GM10266 (cell line): ENCODE measurements at regions not wholly inside any gene's neighbourhood (a gene's known extent, or its start where the extent isn't known, plus 50 kb on each side); places are given as distances from the start of the nearest gene placed in this dataset.

Experiments
- DNase-seq: peaks from one replicate; pipeline ENCODE4 v3.0.0; 2012; ENCODE audit errors: extremely low spot score
- TF ChIP-seq, protein P1 (sequence below): IDR thresholded peaks from 2 replicates; pipeline ENCODE4 v1.5.1; 2012; ENCODE audit warnings: mild to moderate bottlenecking, low read depth; ENCODE audit not compliant: control insufficient read depth, insufficient read depth; ENCODE audit errors: missing control alignments

GRCh38 chr15:95895508-95895907 is 435.0 kb upstream of the NR2F2 start:
- no peak for DNase-seq
- TF ChIP-seq, protein P1, sequence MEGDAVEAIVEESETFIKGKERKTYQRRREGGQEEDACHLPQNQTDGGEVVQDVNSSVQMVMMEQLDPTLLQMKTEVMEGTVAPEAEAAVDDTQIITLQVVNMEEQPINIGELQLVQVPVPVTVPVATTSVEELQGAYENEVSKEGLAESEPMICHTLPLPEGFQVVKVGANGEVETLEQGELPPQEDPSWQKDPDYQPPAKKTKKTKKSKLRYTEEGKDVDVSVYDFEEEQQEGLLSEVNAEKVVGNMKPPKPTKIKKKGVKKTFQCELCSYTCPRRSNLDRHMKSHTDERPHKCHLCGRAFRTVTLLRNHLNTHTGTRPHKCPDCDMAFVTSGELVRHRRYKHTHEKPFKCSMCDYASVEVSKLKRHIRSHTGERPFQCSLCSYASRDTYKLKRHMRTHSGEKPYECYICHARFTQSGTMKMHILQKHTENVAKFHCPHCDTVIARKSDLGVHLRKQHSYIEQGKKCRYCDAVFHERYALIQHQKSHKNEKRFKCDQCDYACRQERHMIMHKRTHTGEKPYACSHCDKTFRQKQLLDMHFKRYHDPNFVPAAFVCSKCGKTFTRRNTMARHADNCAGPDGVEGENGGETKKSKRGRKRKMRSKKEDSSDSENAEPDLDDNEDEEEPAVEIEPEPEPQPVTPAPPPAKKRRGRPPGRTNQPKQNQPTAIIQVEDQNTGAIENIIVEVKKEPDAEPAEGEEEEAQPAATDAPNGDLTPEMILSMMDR: no peak

GRCh38 chr15:95897651-95898050 is 432.8 kb upstream of the NR2F2 start:
- TF ChIP-seq, protein P1: no peak
- no peak for DNase-seq

DNA sequence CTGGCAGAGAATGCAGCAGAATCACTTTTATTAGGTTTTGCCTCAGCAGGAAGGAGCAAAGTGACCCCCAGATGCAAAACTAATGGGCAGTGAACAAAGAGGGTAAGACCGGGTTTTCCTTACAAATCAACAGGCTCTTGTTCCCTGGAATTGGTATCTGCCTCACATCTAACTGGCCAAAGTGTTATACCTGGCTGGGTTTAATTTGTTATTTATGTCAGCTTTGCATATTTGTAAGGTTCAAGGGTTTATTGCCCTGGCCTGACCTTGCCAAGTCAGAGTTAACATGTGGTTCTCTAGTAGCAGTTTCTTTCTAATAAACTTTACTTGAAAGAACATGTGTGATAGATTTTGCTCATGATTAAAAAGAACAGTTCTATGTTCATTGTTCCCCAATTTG is 431.7 kb upstream of the NR2F2 start:
- TF ChIP-seq, protein P1: no peak
- no peak for DNase-seq

DNA sequence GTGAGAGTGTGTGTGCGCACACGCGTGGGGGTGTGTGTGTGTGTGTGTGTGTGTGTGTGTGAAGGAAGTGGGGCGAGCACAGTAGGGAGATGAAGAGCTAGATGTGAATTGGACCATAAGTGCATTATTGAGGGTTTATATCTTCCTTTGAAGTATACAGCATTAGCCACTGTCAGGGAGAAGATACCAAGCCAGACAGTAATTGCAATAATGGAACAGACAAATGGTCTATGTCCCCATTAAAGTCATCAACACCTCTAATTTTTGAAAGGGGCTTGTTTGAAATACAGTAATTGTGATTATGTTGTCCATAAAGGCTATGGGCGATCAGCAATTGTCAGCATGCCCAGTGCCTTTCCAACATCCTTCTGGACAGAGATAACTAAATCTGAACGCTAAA is 429.2 kb upstream of the NR2F2 start:
- DNase-seq: no peak
- TF ChIP-seq, protein P1: no peak

DNA sequence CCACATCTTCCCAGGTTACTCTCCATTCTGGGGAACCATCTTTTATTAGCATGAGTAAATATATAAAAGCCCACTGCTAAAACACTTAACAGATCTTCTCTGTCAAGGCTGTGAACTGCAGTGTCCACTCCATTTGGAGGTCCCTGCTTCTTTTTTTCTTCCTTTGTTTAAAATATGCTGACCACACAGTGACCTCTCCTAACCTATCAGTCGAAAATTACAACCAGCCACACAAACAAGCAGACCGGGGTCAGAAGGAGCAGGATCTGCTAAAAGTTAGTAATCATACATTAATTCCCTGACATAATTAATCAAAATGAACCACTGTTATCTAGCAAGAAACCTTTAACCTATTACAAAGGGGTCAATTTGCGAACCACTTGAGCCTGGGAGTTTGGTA is 427.9 kb upstream of the NR2F2 start:
- no peak for DNase-seq
- TF ChIP-seq, protein P1: no peak

GRCh38 chr15:95903352-95903751 is 427.1 kb upstream of the NR2F2 start:
- TF ChIP-seq, protein P1: no peak
- DNase-seq: no peak

DNA sequence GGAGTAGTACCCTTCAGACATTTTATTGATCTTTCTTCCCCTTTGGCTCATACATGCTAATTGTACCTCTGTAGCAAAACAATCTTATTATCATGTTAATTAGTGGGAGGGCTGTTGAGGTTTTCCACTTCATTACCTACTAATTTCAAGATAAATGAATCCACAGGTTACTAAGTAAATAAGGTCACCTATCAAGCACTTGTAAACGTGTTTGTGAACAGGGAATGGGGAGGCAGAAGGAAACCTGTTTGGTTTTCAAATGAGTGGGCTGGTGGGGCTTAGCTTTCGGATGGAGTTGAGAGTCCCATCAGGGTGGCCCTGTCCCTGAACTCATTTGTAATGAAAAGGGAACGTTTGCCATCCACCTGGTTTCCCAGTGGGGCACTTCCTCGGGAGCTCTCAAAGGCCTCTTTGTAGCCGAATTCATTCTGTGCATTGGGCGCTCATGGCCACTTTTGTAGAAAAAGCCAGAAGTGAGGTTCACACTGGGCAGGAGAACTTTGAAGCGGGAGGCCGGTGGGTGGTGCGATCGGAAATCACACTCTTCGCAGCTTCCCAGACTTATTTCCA is 419.8 kb upstream of the NR2F2 start:
- DNase-seq: no peak
- TF ChIP-seq, protein P1: no peak
